OCI-LY7 (cell line): ENCODE measurements at regions not wholly inside any gene's neighbourhood (a gene's known extent, or its start where the extent isn't known, plus 50 kb on each side); places are given as distances from the start of the nearest gene placed in this dataset.

ENCODE experiments used
- BruUV-seq: library from RNA; stranded (reverse); fragments of 400-500 nt; replicated peaks from 2 replicates; lab custom pipeline; 2021; lab: Mats Ljungman, UMichigan
- CTCF ChIA-PET: fragments of 300-600 bp; sonication (Branson Sonifier 250); formaldehyde crosslinking; loops from one replicate; lab custom pipeline; 2022; ENCODE audit warnings: antibody characterized with exemption; ENCODE audit not compliant: unreplicated experiment; lab: Charles Lee
- POLR2A ChIA-PET: fragments of 300-600 bp; sonication (Branson Sonifier 250); formaldehyde crosslinking; loops from one replicate; lab custom pipeline; 2022; ENCODE audit warnings: antibody characterized with exemption; lab: Charles Lee
- DNase-seq: peaks from one replicate; pipeline ENCODE4 v3.0.0-alpha.2; 2015; ENCODE audit warnings: low spot score
- H2AFZ ChIP-seq: fragments of 200-600 bp; sonication (generic), shearing (Covaris generic); 2 replicates; pipeline ENCODE4 v1.6.1; 2014; ENCODE audit warnings: mild to moderate bottlenecking, antibody characterized with exemption, low read length, moderate library complexity
- H3K27ac ChIP-seq: fragments of 200-600 bp; sonication (generic); 2 replicates; pipeline ENCODE4 v1.5.1; 2014; ENCODE audit warnings: mixed run types, low read depth, mild to moderate bottlenecking, moderate library complexity, low read length, inconsistent platforms; ENCODE audit not compliant: poor library complexity, severe bottlenecking
- H3K36me3 ChIP-seq: fragments of 200-600 bp; sonication (generic); 2 replicates; pipeline ENCODE4 v1.6.1; 2014; ENCODE audit warnings: mild to moderate bottlenecking, antibody characterized with exemption, low read length, moderate library complexity, mixed read lengths; ENCODE audit not compliant: insufficient read depth
- H3K4me1 ChIP-seq: fragments of 200-600 bp; sonication (generic); 2 replicates; pipeline ENCODE4 v1.5.1; 2014; ENCODE audit warnings: mild to moderate bottlenecking, low read length; ENCODE audit not compliant: insufficient read depth, poor library complexity, severe bottlenecking
- H3K4me2 ChIP-seq: fragments of 200-600 bp; sonication (generic); 2 replicates; pipeline ENCODE4 v1.6.1; 2014; ENCODE audit warnings: mild to moderate bottlenecking, low read length
- H3K4me3 ChIP-seq: fragments of 200-600 bp; sonication (generic); 2 replicates; pipeline ENCODE4 v1.5.1; 2014; ENCODE audit warnings: mild to moderate bottlenecking, low read depth, low read length; ENCODE audit not compliant: poor library complexity, severe bottlenecking
- H3K79me2 ChIP-seq: fragments of 200-600 bp; sonication (generic); 2 replicates; pipeline ENCODE4 v1.6.1; 2016; ENCODE audit warnings: low read depth, mild to moderate bottlenecking, low read length, moderate library complexity, mixed read lengths; ENCODE audit not compliant: insufficient read depth
- H3K9me2 ChIP-seq: fragments of 200-600 bp; sonication (generic); 2 replicates; pipeline ENCODE4 v1.6.1; 2016; ENCODE audit warnings: mild to moderate bottlenecking, low read length, mixed read lengths; ENCODE audit not compliant: insufficient read depth
- H3K9me3 ChIP-seq: fragments of 200-600 bp; sonication (generic); 2 replicates; pipeline ENCODE4 v1.6.1; 2014; ENCODE audit warnings: mild to moderate bottlenecking, mixed run types, low read length, mixed read lengths
- H4K20me1 ChIP-seq: fragments of 200-600 bp; sonication (generic); 2 replicates; pipeline ENCODE4 v1.6.1; 2014; ENCODE audit warnings: mild to moderate bottlenecking, antibody characterized with exemption, low read length, moderate library complexity, mixed read lengths; ENCODE audit not compliant: insufficient read depth
- EZH2phosphoT487 ChIP-seq: fragments of 200-600 bp; sonication (generic); IDR thresholded peaks from 2 replicates; pipeline ENCODE4 v1.6.1; 2018; ENCODE audit warnings: low read depth, borderline replicate concordance, mild to moderate bottlenecking, mixed run types, antibody characterized with exemption, low read length, moderate library complexity, mixed read lengths
- intact Hi-C: fragments of 100-400 bp; cut with micrococcal nuclease; formaldehyde crosslinking; loops from one replicate; pipeline ENCODE4 v1.10.0; 2022; ENCODE audit not compliant: unreplicated experiment
- TF ChIP-seq, protein P1 (sequence below): fragments of 200-600 bp; sonication (generic); conservative IDR thresholded peaks from 2 replicates; pipeline ENCODE4 v1.5.1; 2014; ENCODE audit warnings: mild to moderate bottlenecking, antibody characterized with exemption, low read length, moderate library complexity, mixed read lengths

DNA sequence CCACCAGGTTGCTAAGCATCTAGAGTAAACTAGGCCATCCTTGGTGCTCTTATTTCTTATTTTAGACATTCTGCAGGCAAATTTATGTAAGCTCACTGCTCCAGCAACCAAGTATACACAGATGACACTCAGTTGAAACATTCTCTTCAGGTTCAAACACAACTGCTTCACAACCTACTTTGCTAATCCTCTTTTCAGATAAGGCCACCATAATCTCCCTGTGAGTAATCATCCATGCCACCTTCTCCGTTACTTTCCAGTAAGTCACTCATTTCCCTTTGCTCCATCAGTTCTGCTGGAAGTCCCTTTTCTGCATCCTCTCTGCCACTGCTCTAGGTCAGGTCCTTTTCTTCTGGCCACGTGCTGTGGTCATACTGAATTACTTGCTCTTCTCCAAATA lies 120.2 kb upstream of the WDFY3 start:
- H3K36me3 ChIP-seq = no peaks in the 10 kb centered on the region
- no peak for DNase-seq
- TF ChIP-seq, protein P1, sequence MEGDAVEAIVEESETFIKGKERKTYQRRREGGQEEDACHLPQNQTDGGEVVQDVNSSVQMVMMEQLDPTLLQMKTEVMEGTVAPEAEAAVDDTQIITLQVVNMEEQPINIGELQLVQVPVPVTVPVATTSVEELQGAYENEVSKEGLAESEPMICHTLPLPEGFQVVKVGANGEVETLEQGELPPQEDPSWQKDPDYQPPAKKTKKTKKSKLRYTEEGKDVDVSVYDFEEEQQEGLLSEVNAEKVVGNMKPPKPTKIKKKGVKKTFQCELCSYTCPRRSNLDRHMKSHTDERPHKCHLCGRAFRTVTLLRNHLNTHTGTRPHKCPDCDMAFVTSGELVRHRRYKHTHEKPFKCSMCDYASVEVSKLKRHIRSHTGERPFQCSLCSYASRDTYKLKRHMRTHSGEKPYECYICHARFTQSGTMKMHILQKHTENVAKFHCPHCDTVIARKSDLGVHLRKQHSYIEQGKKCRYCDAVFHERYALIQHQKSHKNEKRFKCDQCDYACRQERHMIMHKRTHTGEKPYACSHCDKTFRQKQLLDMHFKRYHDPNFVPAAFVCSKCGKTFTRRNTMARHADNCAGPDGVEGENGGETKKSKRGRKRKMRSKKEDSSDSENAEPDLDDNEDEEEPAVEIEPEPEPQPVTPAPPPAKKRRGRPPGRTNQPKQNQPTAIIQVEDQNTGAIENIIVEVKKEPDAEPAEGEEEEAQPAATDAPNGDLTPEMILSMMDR = no peak
- BruUV-seq = no TSS peak
- H3K9me2 ChIP-seq = no peaks in the 10 kb centered on the region
- no peak overlapping the region for H3K4me2 ChIP-seq
- intact Hi-C loops = no loop called here
- ChIA-PET CTCF (no interaction called here), POLR2A (no interaction called here)
- no peaks in the 10 kb centered on the region for H3K4me1 ChIP-seq
- no peak overlapping the region for H3K27ac ChIP-seq
- H3K79me2 ChIP-seq = no peaks in the 10 kb centered on the region
- H4K20me1 ChIP-seq = no peaks in the 10 kb centered on the region
- H3K4me3 ChIP-seq = no peak overlapping the region
- H2AFZ ChIP-seq = no peak overlapping the region
- H3K9me3 ChIP-seq = no peaks in the 10 kb centered on the region

DNA sequence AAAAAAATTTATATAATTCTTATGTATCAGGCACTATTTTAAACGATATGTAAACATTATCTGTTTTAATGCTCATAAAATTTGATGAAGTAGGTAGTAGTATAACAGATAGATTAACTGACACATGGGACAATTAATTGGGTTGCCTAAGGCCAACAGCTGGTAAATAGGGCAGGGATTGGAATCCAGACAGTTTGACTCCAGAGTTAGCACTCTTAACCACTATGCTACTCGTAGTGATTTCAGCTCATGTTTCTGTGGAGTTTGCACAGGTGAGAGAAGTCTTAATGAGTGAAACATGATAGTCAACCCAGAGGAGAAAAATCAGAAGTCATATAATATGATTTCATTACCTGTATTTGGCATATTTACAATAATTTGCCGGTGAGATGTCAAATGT lies 126.0 kb upstream of the WDFY3 start:
- no peak for DNase-seq

DNA sequence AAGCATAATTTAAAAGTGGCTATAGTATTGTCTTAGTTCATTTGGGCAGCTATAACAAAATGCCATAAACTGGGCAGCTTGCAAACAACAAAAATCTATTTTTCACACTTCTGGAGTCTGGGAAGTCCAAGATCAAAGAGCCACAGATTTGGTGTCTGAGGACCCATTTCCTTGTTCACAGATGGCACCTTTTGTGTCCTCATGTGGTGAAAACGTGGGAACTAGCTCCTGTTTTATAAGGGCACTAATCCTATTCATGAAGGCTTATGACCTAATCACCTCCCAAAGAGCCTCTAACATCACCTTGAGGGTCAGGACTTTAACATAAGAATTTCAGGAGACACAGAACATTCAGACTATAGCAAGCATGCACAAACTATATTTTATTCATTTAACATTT lies 126.5 kb upstream of the WDFY3 start:
- Histone ChIP-seq H3K27ac (no peak overlapping the region), H3K9me2 (no peaks in the 10 kb centered on the region), H4K20me1 (no peaks in the 10 kb centered on the region), H3K79me2 (no peaks in the 10 kb centered on the region), H3K4me3 (no peak overlapping the region), H3K9me3 (no peaks in the 10 kb centered on the region), H3K36me3 (no peaks in the 10 kb centered on the region), H3K4me1 (no peaks in the 10 kb centered on the region), H3K4me2 (no peak overlapping the region), H2AFZ (no peak overlapping the region)
- no peak for TF ChIP-seq EZH2phosphoT487
- TF ChIP-seq, protein P1 = no peak
- BruUV-seq = no TSS peak
- intact Hi-C loops = no loop called here
- ChIA-PET POLR2A (no interaction called here), CTCF (no interaction called here)
- DNase-seq = no peak

More for the DNA sequence above, 126.0 kb upstream of the WDFY3 start:
- H3K9me2 ChIP-seq = no peaks in the 10 kb centered on the region
- BruUV-seq = no TSS peak
- no peak overlapping the region for H3K4me3 ChIP-seq
- intact Hi-C loops = no loop called here
- H4K20me1 ChIP-seq = no peaks in the 10 kb centered on the region
- H3K27ac ChIP-seq = no peak overlapping the region
- ChIA-PET CTCF (no interaction called here), POLR2A (no interaction called here)
- no peaks in the 10 kb centered on the region for H3K36me3 ChIP-seq
- no peak overlapping the region for H2AFZ ChIP-seq
- TF ChIP-seq, protein P1 = no peak
- no peak for TF ChIP-seq EZH2phosphoT487
- H3K79me2 ChIP-seq = no peaks in the 10 kb centered on the region
- H3K4me2 ChIP-seq = no peak overlapping the region
- no peaks in the 10 kb centered on the region for H3K9me3 ChIP-seq
- no peaks in the 10 kb centered on the region for H3K4me1 ChIP-seq
